DND-41 (cell line): ENCODE measurements at regions not wholly inside any gene's neighbourhood (a gene's known extent, or its start where the extent isn't known, plus 50 kb on each side); places are given as distances from the start of the nearest gene placed in this dataset.

Experiments used
- EZH2 ChIP-seq: IDR thresholded peaks from 3 replicates; pipeline ENCODE4 v1.6.1; 2012; ENCODE audit warnings: borderline replicate concordance, low read depth, mild to moderate bottlenecking, moderate library complexity, low read length, inconsistent platforms; ENCODE audit not compliant: severe bottlenecking
- TF ChIP-seq, protein P1 (sequence below): IDR thresholded peaks from 2 replicates; pipeline ENCODE4 v1.5.1; 2012; ENCODE audit warnings: borderline replicate concordance, low read length, moderate library complexity, mild to moderate bottlenecking; ENCODE audit not compliant: poor library complexity, severe bottlenecking; ENCODE audit errors: extremely low read depth

DNA sequence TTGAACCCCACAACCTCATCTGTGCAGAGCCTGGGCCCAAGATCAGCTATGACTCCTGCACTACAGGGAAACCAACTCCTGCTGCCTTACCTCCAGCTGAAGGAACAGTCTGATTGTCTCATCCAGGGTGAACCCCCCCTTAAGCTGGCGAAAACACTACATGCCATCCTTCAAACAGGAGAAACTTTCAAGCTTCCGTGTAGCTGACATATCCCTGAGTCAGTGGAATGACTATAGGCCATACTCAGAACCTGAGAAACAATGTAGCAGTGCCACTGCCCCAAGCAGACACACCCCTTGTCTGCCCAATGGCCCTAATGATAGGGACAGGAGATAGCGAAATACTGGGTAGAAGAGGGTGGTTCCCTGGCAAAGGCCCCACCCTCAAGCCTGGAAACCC is 213.6 kb upstream of the PGRMC2 start:
- TF ChIP-seq, protein P1, sequence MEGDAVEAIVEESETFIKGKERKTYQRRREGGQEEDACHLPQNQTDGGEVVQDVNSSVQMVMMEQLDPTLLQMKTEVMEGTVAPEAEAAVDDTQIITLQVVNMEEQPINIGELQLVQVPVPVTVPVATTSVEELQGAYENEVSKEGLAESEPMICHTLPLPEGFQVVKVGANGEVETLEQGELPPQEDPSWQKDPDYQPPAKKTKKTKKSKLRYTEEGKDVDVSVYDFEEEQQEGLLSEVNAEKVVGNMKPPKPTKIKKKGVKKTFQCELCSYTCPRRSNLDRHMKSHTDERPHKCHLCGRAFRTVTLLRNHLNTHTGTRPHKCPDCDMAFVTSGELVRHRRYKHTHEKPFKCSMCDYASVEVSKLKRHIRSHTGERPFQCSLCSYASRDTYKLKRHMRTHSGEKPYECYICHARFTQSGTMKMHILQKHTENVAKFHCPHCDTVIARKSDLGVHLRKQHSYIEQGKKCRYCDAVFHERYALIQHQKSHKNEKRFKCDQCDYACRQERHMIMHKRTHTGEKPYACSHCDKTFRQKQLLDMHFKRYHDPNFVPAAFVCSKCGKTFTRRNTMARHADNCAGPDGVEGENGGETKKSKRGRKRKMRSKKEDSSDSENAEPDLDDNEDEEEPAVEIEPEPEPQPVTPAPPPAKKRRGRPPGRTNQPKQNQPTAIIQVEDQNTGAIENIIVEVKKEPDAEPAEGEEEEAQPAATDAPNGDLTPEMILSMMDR = no peak
- TF ChIP-seq EZH2 = no peak
